GM12878 (cell line): ENCODE measurements at regions not wholly inside any gene's neighbourhood (a gene's known extent, or its start where the extent isn't known, plus 50 kb on each side); places are given as distances from the start of the nearest gene placed in this dataset.

Experiments used
- ATAC-seq: fragments of 200-7000 bp; cut with Tn5 transposase; 3 replicates; pipeline ENCODE4 v1.9.1; 2020; ENCODE audit warnings: mild to moderate bottlenecking, moderate library complexity
- BruUV-seq: library from RNA; stranded (reverse); fragments of 400-500 nt; replicated peaks from 2 replicates; lab custom pipeline; 2021; lab: Mats Ljungman, UMichigan
- CTCF ChIA-PET: fragments of 300-600 bp; sonication (Branson Sonifier 250); formaldehyde crosslinking; extraction: SDS; loops from one replicate; lab custom pipeline; 2021; ENCODE audit warnings: inconsistent platforms; lab: Yijun Ruan, JAX
- POLR2A ChIA-PET: fragments of 350-600 bp; formaldehyde crosslinking; extraction: SDS; loops from one replicate; lab custom pipeline; 2021; ENCODE audit warnings: inconsistent platforms; lab: Charles Lee
- RAD21 ChIA-PET: fragments of 300-600 bp; sonication (Branson Sonifier 250); formaldehyde crosslinking; loops from one replicate; lab custom pipeline; 2023; ENCODE audit warnings: antibody characterized with exemption; ENCODE audit not compliant: unreplicated experiment; lab: Charles Lee
- SMC1A ChIA-PET: fragments of 300-600 bp; sonication (Branson Sonifier 250); formaldehyde crosslinking; loops from one replicate; lab custom pipeline; 2023; ENCODE audit not compliant: unreplicated experiment, uncharacterized antibody; lab: Charles Lee
- DNase-seq: peaks from one replicate; pipeline ENCODE4 v3.0.0-alpha.2; 2011; ENCODE audit warnings: low read depth, low spot score
- FAIRE-seq: peaks from 3 replicates; lab custom pipeline; 2011; peaks lifted over from hg19 to GRCh38; lab: Jason Lieb, UNC
- H2AFZ ChIP-seq: 2 replicates; pipeline ENCODE4 v1.6.0; 2011; ENCODE audit warnings: low read depth, low read length, control low read depth; ENCODE audit not compliant: control insufficient read depth
- H3K27ac ChIP-seq: 2 replicates; pipeline ENCODE4 v1.5.1; 2011; ENCODE audit warnings: control low read depth; ENCODE audit not compliant: control insufficient read depth, insufficient read depth
- H3K27me3 ChIP-seq, 2 experiments: replicated peaks in 1 of 2; 2 replicates each; pipeline versions ENCODE4 v1.6.0 to v1.6.1; 2011; ENCODE audit warnings: low read length in 1 of 2; ENCODE audit not compliant: control insufficient read depth in 2 of 2, insufficient read depth in 2 of 2
- H3K36me3 ChIP-seq, 2 experiments: 2 replicates each; pipeline ENCODE4 v1.5.1; 2011; ENCODE audit warnings: low read length in 1 of 2; ENCODE audit not compliant: control insufficient read depth in 2 of 2, insufficient read depth in 2 of 2
- H3K4me1 ChIP-seq: 2 replicates; pipeline ENCODE4 v1.6.1; 2011; ENCODE audit warnings: mild to moderate bottlenecking, low read length, moderate library complexity, mixed read lengths; ENCODE audit not compliant: control insufficient read depth, insufficient read depth
- H3K4me2 ChIP-seq: 2 replicates; pipeline ENCODE4 v1.6.0; 2011; ENCODE audit warnings: control low read depth; ENCODE audit not compliant: control insufficient read depth, insufficient read depth
- H3K4me3 ChIP-seq: fragments of 200-600 bp; sonication (generic); 2 replicates; pipeline ENCODE4 v1.5.1; 2016
- H3K79me2 ChIP-seq: 2 replicates; pipeline ENCODE4 v1.6.0; 2011; ENCODE audit warnings: low read length; ENCODE audit not compliant: control insufficient read depth, insufficient read depth
- H3K9ac ChIP-seq: 2 replicates; pipeline ENCODE4 v1.8.0; 2011; ENCODE audit warnings: low read length, control low read depth, mixed read lengths; ENCODE audit not compliant: control insufficient read depth, insufficient read depth
- H3K9me3 ChIP-seq: replicated peaks from 3 replicates; pipeline ENCODE4 v1.5.1; 2011; ENCODE audit warnings: mild to moderate bottlenecking, low read length; ENCODE audit not compliant: control insufficient read depth, insufficient read depth
- H4K20me1 ChIP-seq: 2 replicates; pipeline ENCODE4 v1.6.0; 2011; ENCODE audit not compliant: control insufficient read depth, insufficient read depth
- EGR1 ChIP-seq, 2 experiments: IDR thresholded peaks; 1 replicate in 1 of 2; 2 replicates in 1 of 2; pipeline ENCODE4 v1.6.1; 2011 to 2012; ENCODE audit warnings: low read depth in 2 of 2, low read length in 2 of 2, borderline replicate concordance in 1 of 2, mild to moderate bottlenecking in 1 of 2, moderate library complexity in 1 of 2
- IRF3 ChIP-seq: fragments of 450-650 bp; IDR thresholded peaks from 2 replicates; pipeline ENCODE4 v1.6.1; 2014; ENCODE audit warnings: mild to moderate bottlenecking
- JUNB ChIP-seq: IDR thresholded peaks from 2 replicates; pipeline ENCODE4 v1.6.1; 2016; ENCODE audit warnings: antibody characterized with exemption, mild to moderate bottlenecking
- KDM1A ChIP-seq: fragments of 200-600 bp; sonication (generic); IDR thresholded peaks from 2 replicates; pipeline ENCODE4 v1.6.1; 2016; ENCODE audit warnings: borderline replicate concordance
- MAX ChIP-seq: IDR thresholded peaks from 2 replicates; pipeline ENCODE4 v1.6.1; 2012; ENCODE audit warnings: low read depth, low read length, improper control_type of control experiment
- MTA2 ChIP-seq: fragments of 450-650 bp; IDR thresholded peaks from 2 replicates; pipeline ENCODE4 v1.6.1; 2016; ENCODE audit warnings: low read depth, mild to moderate bottlenecking, moderate library complexity
- MTA3 ChIP-seq: IDR thresholded peaks from 2 replicates; pipeline ENCODE4 v1.6.1; 2012; ENCODE audit warnings: low read length, inconsistent platforms, borderline replicate concordance
- POLR2A ChIP-seq: IDR thresholded peaks from 2 replicates; pipeline ENCODE4 v1.6.1; 2011; ENCODE audit warnings: low read depth, mild to moderate bottlenecking, low read length
- RUNX3 ChIP-seq: IDR thresholded peaks from 2 replicates; pipeline ENCODE4 v1.6.1; 2012; ENCODE audit warnings: low read length, inconsistent platforms
- STAT1 ChIP-seq: fragments of 450-650 bp; conservative IDR thresholded peaks from 2 replicates; pipeline ENCODE4 v1.6.1; 2014; ENCODE audit warnings: antibody characterized with exemption, mild to moderate bottlenecking
- TAF1 ChIP-seq: IDR thresholded peaks from 2 replicates; pipeline ENCODE4 v1.6.1; 2011; ENCODE audit warnings: mild to moderate bottlenecking, low read depth, low read length, borderline replicate concordance
- ZNF384 ChIP-seq: IDR thresholded peaks from 2 replicates; pipeline ENCODE4 v1.6.1; 2012; ENCODE audit warnings: low read depth, mild to moderate bottlenecking, low read length, improper control_type of control experiment, borderline replicate concordance
- ZNF687 ChIP-seq: fragments of 450-650 bp; IDR thresholded peaks from 2 replicates; pipeline ENCODE4 v1.6.1; 2017; ENCODE audit warnings: mild to moderate bottlenecking, moderate library complexity
- WGBS: methylation state at CpG from one replicate; pipeline ENCODE4 v1.1.6; 2016; ENCODE audit warnings: low lambda C conversion rate; ENCODE audit not compliant: insufficient replicate concordance, insufficient coverage; ENCODE audit errors: missing lambda C conversion rate; 5-methylcytosine and 5-hydroxymethylcytosine counted together
- in situ Hi-C: fragments of 300-500 bp; cut with MboI; formaldehyde crosslinking; loops from 9 replicates; pipeline ENCODE4 v1.14.3; 2018; ENCODE audit warnings: mixed read lengths
- intact Hi-C: fragments of 100-400 bp; cut with micrococcal nuclease; formaldehyde crosslinking; loops from one replicate; pipeline ENCODE4 v1.14.2; 2022; ENCODE audit not compliant: unreplicated experiment

GRCh38 chr21:28112511-28112910 lies 880.2 kb downstream of the LTN1 start:
- H3K79me2 ChIP-seq = no peaks in the 10 kb centered on the region
- intact Hi-C loops (no loop called here), in situ Hi-C loops (no loop called here)
- RAD21 ChIA-PET = no interaction called here
- H3K9ac ChIP-seq = no peak overlapping the region
- H3K27ac ChIP-seq = no peak overlapping the region
- 47% methylated on average over 5 of the region's 5 CpGs for WGBS
- H3K4me2 ChIP-seq = no peak overlapping the region
- H3K36me3 ChIP-seq = no peaks in the 10 kb centered on the region
- H3K4me3 ChIP-seq = no peak overlapping the region
- H3K4me1 ChIP-seq = no peaks in the 10 kb centered on the region
- no peaks in the 10 kb centered on the region for H4K20me1 ChIP-seq
- DNase-seq (no peak), FAIRE-seq (no peak), ATAC-seq (no peak)
- no peak overlapping the region for H2AFZ ChIP-seq
- no peaks in the 10 kb centered on the region for H3K27me3 ChIP-seq
- SMC1A ChIA-PET = no interaction called here
- no peak for TF ChIP-seq MAX
- TF ChIP-seq KDM1A = no peak
- TF ChIP-seq ZNF384 = no peak
- no peak for TF ChIP-seq TAF1
- TF ChIP-seq MTA3 = no peak
- TF ChIP-seq STAT1 = no peak
- no peak for TF ChIP-seq RUNX3
- no peak for TF ChIP-seq EGR1 (IDR thresholded peaks at IDR 0.05; ENCODE audit: borderline replicate concordance in 1 of 2, low read depth in 2 of 2, low read length in 2 of 2)
- TF ChIP-seq JUNB = no peak
- TF ChIP-seq, all 136 proteins: peak for 0
- POLR2A ChIA-PET = no interaction called here
- BruUV-seq = no TSS peak
- CTCF ChIA-PET = no interaction called here
- H3K9me3 ChIP-seq = no peaks in the 10 kb centered on the region; the same call in 2 of the 3 replicates

- ChIA-PET CTCF (no interaction called here), POLR2A (no interaction called here), SMC1A (no interaction called here), RAD21 (no interaction called here)
- Histone ChIP-seq H3K4me2 (no peak overlapping the region), H3K27ac (no peak overlapping the region), H3K36me3 (no peaks in the 10 kb centered on the region), H3K9me3 (no peaks in the 10 kb centered on the region; the same call in 2 of the 3 replicates), H4K20me1 (no peaks in the 10 kb centered on the region), H3K4me1 (no peaks in the 10 kb centered on the region), H3K79me2 (no peaks in the 10 kb centered on the region), H3K27me3 (no peaks in the 10 kb centered on the region), H3K9ac (no peak overlapping the region), H2AFZ (no peak overlapping the region), H3K4me3 (no peak overlapping the region)
- ATAC-seq (no peak), FAIRE-seq (no peak), DNase-seq (no peak)
- 7% methylated on average over 7 of the region's 7 CpGs for WGBS
- in situ Hi-C loops = no loop called here
- BruUV-seq = no TSS peak
- intact Hi-C loops = no loop called here
- TF ChIP-seq MTA2 = no peak
- TF ChIP-seq POLR2A = no peak
- TF ChIP-seq ZNF687 = no peak
- TF ChIP-seq IRF3 = no peak
These were observed 881.5 kb downstream of the LTN1 start for GRCh38 chr21:28111151-28111619.
